ENCODE measurements at regions not wholly inside any gene's neighbourhood (a gene's known extent, or its start where the extent isn't known, plus 50 kb on each side); places are given as distances from the start of the nearest gene placed in this dataset.
"Not testable (repeated sequence)": the region's sequence is repeated elsewhere in the genome, so short reads cannot be mapped to it uniquely, and the experiment has no call there.

- DNase-seq (ENCODE audit: low read depth in 4 of 4, low spot score in 3 of 4) = no peak
These were observed 688.2 kb downstream of the QKI start for GRCh38 chr6:164102693-164103092.

DNA sequence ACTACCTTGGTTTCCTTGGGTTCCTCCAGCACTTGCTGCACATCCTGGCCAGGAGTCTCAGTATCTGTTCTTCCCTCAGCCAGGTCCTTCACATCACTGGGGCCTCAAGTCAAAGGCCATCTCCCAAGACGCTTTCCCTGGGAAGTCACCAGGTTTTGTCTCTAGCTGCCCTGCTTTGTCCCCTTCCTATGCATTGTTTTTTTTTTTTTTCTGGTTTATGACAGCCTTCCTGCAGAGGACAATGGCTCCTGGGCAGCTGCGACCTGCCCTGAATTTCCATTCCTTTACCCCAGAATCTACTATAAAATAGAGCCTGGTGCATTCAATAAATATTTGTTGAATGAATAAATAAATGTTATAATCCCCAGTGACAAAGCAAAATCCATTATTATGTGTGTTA lies 687.3 kb downstream of the QKI start:
- DNase-seq (ENCODE audit: low read depth in 4 of 4, low spot score in 3 of 4) = no peak

GRCh38 chr6:164099269-164099865 lies 684.8 kb downstream of the QKI start:
- no peak for DNase-seq (ENCODE audit: low read depth in 4 of 4, low spot score in 3 of 4)

DNA sequence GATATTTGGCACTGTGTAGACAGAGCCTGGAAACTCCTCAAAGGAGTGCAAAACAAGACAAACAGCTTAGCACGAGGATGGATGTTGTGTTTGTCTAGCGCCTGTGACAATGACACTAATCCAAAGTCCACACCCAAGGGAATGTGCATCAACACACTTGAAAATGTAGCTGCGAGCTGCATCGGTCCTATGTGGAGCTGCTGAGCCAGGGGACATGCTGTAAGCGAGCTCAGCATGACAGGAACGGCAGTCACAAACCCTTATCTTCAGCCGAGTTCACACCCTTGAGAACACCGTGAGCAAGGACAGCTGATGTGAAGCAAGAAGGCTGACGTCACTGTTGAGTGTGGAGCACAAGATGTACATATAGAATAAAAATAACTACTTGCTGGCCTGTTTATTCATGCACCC lies 684.3 kb downstream of the QKI start:
- DNase-seq (ENCODE audit: low read depth in 4 of 4, low spot score in 3 of 4) = no peak

- DNase-seq (ENCODE audit: low read depth in 4 of 4, low spot score in 3 of 4) = no peak
These were observed 683.3 kb downstream of the QKI start for GRCh38 chr6:164097551-164098398.

GRCh38 chr6:164097056-164097455 lies 682.5 kb downstream of the QKI start:
- DNase-seq (ENCODE audit: low read depth in 4 of 4, low spot score in 3 of 4) = no peak

GRCh38 chr6:164095056-164095455 lies 680.5 kb downstream of the QKI start:
- DNase-seq (ENCODE audit: low read depth in 4 of 4, low spot score in 3 of 4) = no peak

DNA sequence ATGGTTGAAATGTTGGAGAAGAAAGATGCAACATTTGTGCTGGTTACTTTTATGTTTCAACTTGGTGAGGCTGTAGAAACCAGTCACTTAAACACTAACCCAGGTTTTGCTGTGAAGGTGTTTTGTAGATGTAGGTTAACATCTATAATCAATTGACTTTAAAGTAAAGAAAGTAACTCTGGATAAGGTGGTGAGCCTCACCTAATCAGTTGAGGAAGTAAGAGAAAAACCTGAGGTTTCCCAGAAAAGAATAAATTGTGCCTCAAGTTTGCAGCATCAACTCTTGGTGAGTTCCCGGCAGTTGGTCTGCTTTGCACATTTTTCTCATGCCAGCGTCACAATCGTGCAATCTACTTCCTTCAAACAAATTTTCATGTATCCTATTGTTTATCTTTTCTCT lies 673.4 kb downstream of the QKI start:
- DNase-seq (ENCODE audit: low read depth in 4 of 4, low spot score in 3 of 4) = no peak

DNA sequence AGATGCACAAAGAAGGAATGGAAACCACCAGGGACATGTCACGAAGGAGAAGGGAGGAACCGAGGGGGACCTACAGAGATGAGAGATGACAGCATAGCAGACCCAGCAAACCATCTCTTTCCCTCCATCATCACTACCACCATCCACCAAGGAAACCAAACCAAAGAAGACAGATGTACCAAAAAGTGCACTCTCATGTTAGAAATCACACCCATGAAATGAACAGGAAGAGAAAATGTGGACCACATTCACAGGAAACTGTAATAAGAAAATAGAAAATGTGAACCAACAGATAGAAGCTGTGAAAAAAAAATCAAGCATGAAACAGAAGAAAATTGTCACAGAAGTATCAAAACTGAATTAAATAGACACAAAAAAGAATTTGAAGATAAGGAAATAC lies 672.7 kb downstream of the QKI start:
- DNase-seq (ENCODE audit: low read depth in 4 of 4, low spot score in 3 of 4) = no peak

- DNase-seq (ENCODE audit: low read depth in 4 of 4, low spot score in 3 of 4) = no peak
These were observed 671.8 kb downstream of the QKI start for GRCh38 chr6:164086076-164086887.

DNA sequence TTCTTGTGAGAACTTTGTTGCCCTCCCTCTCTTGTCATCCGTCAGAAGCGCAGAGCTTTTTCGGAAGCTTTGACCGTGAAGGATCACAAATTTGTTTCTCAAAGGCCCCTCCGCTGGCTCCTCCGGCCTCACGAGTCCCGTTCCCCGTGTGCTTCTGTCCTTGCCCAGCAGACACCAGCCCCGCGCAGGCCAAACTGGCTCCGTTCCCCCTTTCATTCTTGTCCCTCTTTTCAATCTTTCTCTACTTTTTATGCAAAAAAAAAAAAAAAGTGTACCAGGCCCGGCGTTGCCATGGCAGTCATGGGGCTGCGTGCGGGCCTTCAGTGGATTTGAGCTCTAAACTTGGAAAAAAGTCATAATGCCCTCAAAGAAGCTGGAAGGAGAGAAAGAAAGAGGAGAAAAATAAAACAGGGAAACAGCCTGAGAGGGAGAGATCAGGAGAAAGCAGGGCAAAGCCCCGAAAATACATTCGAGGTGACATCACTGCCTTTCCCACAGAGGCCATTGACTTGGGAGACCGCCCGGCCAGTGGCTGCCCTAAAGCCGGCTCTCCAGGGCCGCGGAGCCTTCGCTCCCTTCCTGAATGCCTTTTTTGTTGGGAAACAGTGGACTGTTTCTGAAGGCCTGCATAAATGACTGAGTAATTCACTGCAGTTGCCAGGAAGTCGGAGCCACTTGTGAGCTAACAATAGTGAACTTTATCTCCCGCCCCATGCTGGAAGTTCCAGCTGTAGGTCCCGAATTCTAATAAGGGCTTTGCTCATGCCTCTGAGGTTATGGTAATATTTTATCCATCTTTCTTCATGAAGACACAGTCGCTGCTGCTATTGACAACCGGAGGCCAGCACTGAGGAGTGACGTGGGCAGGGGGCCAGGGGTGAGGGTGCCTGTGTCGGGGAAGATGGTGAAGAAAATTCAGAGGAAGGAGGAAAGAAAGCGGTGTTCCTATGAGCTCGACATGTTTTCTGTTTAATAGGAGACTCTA lies 670.9 kb downstream of the QKI start:
- no peak for DNase-seq (ENCODE audit: low read depth in 4 of 4, low spot score in 3 of 4)

DNA sequence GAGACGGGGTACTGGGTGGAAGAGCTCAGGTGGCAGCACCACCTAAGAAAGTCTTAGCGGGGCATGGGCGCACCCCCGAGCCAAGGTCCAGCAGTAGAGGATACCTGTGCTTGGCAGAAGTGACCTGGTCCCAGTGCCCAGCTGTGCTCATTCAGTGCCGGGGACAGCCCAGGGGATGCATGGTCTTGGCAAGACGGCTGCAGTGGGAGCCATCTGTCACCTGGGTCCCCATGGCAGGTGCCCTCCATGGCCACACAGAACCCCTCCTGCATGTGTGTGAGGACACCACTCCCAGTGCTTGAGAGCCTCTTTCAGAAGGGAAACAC lies 664.7 kb downstream of the QKI start:
- DNase-seq (ENCODE audit: low read depth in 4 of 4, low spot score in 3 of 4) = no peak

GRCh38 chr6:164078532-164079274 lies 664.2 kb downstream of the QKI start:
- no peak for DNase-seq (ENCODE audit: low read depth in 4 of 4, low spot score in 3 of 4)

GRCh38 chr6:164076818-164077532 lies 662.5 kb downstream of the QKI start:
- DNase-seq (ENCODE audit: low read depth in 4 of 4, low spot score in 3 of 4) = not testable (repeated sequence)

GRCh38 chr6:164075981-164076615 lies 661.6 kb downstream of the QKI start:
- no peak for DNase-seq (ENCODE audit: low read depth in 4 of 4, low spot score in 3 of 4)

GRCh38 chr6:164072240-164072666 lies 657.7 kb downstream of the QKI start:
- no peak for DNase-seq (ENCODE audit: low read depth in 4 of 4, low spot score in 3 of 4)

DNA sequence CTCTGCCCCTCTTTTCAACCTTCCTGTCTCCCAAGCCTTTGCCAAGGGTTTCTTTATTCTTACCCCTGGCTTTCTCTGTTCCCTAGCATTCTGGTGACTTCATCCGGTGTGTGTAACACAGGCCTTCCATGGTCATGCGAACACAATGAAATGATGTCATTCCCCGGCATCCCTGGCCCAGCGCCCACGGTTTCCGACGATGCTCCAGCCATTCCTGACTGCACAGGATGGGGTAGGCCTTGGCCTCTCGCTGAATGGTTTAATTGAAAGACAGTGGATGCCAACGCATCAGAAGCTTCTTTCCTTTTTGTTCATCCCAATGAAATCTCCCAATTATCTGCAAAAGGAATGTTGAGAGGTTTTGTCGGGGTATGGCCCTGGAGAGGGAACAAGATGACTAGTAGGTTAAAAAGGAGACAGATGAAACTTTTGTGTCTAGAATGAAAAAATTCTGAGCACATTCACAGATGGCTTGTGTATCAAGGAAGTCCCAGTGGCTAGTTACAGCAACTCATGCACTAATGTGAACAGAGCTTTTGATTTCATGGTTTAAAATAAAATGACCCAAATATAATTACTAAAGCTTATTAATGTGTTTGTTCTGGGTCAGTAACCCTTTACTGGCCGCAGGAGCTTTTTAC lies 655.0 kb downstream of the QKI start:
- DNase-seq (ENCODE audit: low read depth in 4 of 4, low spot score in 3 of 4) = no peak

GRCh38 chr6:164068527-164068926 lies 654.0 kb downstream of the QKI start:
- DNase-seq (ENCODE audit: low read depth in 4 of 4, low spot score in 3 of 4) = no peak
